HG03066 (cell line): ENCODE measurements at regions not wholly inside any gene's neighbourhood (a gene's known extent, or its start where the extent isn't known, plus 50 kb on each side); places are given as distances from the start of the nearest gene placed in this dataset.
"Not testable (repeated sequence)": the region's sequence is repeated elsewhere in the genome, so short reads cannot be mapped to it uniquely, and the experiment has no call there.

Experiments used
- ATAC-seq: cut with Tn5 transposase; IDR thresholded peaks from one replicate; pipeline ENCODE4 v1.9.1; 2021; ENCODE audit warnings: low read depth; ENCODE audit not compliant: unreplicated experiment

DNA sequence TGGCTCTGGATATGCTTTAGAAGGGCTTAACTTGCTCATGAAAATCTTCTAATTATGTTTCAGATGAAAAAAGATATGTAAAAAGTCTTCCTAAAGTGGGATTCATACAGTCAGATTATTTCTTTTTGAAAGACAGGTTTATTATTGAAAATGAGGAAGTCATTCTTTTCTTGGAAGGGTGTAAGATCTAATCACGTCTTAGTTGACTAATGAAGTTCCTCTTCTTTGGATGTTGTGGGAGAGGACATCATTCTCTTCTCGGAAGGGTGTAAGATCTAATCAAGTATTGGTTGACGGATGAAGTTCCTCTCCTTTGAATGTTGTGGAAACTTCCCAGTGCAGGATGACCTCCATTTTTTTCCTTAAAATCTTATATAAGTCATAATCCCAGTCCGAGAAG, 74.9 kb downstream of the ALG10 start:
- ATAC-seq, result no peak

DNA sequence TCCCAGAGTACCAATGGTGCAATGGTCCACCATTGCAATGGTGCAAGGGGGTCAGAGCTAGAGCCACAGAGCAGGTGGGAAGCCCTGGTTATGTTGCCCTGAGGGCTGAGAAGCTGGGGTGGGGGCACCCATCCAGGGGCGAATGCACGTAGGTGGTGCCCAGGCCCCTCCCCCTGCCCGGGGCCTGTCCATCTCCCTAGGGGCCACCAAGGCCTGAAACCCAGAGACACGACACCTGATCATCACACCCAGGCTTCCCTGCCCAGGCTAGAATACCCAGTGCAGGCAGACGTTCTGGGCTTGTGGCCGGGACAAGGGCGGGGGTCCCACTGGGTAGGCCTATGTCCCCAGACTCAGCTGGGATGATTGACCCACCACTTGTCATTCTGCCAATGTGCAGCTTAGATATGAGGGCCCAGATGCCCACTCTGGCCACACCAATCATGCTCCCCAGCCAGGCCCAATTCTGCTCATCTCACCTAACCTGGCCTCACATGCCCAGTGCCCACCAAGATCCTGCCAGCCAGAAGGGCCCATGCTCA, 83.2 kb downstream of the ALG10 start:
- ATAC-seq, result no peak

DNA sequence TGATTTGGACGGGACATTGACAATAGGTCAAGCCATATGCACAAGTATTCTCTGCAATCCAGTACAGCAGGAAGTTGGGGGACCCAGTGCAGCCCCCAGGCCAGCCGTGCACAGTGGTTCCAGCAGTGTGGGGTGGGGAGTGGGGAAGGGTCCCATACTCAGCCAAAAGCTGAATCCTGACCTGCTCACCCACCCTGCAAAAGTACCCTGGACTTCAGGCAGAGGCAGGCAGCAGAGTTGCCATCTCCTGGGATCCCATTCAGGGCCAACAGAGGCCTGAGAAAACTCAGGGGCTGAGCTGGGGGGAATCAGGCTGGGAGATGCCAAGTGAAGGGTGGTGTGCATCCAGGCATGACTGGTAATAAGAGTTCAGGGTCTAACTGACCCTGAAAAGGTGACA, 83.9 kb downstream of the ALG10 start:
- ATAC-seq, result no peak

DNA sequence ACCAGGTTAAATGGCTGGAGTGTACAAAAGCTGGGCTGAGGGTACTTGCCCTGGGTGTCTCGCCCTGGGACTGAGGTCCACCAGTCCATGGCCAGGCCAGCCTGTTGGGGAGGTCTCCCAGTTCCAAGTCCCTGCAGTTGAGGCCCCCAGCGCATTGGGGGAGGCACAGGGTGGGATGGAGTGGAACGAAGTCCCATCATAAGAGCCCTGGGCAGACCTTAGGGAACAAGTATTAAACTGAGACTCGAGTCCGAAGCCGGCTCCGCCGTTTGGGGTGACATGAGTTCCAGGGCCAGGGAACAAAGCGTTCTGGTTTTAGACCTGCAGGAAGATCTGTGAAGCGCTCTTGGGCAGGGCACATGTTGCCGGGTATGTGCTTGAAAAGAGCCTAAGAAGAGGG, 84.7 kb downstream of the ALG10 start:
- no peak for ATAC-seq

DNA sequence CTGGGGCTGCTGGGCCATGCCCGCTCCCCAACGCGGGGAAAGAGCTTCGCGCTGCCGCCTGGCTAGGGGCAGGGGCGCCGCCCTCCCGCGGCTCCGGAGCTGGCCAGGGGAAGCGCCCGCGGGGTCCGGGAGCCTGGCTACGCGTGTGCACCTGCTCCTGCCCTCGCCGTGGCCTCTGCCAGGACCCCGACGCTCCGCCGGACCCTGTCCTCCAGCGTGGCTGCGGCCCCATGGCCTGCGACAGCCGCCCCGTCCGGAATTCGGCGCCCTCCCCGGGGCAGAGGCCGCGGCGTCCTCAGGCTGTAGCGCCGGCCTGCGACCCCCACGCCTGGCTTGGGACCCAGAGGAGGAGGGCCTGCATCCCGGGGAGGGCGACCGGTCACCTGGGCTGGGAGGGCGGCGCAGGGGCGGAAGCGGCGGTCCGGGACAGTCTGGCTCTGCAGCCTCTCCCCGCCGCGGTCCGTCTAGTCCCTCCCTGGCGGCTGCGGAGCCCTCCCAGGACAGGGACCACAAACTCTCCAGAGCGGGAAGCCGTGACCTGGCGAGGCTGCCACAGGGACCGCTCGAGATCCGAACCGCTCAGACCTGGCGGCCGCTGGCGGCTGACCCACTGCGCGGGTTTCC, 85.6 kb downstream of the ALG10 start:
- no peak for ATAC-seq

DNA sequence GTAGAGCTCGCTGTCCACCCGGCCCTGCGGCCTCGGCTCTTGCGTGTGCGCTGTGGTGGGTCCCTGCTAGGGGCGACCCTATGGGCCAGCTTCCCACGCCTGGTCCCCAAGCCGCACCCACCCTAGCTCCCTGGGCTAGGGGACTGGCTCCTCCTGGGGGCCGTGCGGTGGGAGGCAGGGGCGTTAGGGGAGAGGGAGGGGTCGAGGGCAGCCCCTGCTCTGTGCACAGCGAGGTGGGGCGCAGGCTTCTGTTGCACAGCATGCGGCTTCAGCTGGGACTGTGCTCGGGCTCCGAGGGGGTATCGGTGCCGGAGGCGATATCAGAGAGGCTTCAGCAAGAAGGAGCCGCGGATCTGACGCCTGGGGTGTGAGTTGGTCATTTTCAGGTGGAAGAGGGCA, 86.1 kb downstream of the ALG10 start:
- ATAC-seq, result no peak

DNA sequence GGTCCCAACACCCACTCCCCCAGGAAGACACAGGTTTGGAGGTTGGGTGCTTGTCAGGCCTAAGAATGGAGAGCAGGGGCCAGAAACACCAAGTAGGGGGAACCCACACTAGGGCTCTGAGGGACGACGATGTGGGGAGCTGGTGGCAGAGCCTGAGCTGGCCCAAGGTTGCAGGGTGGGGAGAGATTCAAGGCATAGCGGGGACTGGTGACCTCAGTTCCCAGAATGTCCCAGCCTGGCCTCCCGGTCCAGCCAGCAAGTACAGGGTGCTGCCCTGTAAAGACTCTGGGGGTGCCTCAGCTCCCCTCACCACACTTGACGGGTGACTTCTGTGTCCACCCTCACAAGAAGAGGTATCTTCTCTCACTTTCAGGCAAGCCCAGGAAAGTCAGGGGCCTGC, 86.7 kb downstream of the ALG10 start:
- no peak for ATAC-seq

DNA sequence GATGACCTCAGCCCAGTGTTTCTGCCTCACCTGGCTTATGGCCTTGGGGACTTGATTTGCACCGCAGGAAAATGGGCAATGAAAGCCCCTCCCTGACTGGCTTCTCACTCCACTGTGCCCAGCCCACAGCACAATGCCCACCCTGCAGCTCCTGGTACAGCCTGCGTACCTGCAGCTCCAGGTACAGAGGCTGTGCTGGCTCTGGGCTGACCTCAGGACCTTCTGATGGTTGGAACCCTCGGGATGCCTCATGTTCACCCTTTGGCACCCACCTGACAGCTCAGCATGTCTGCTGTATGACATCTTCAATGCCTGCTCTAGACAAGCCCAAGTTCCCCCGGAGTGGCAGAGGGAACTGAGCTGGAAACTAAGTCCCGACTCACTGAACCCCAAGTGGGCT, 87.1 kb downstream of the ALG10 start:
- ATAC-seq, result no peak

DNA sequence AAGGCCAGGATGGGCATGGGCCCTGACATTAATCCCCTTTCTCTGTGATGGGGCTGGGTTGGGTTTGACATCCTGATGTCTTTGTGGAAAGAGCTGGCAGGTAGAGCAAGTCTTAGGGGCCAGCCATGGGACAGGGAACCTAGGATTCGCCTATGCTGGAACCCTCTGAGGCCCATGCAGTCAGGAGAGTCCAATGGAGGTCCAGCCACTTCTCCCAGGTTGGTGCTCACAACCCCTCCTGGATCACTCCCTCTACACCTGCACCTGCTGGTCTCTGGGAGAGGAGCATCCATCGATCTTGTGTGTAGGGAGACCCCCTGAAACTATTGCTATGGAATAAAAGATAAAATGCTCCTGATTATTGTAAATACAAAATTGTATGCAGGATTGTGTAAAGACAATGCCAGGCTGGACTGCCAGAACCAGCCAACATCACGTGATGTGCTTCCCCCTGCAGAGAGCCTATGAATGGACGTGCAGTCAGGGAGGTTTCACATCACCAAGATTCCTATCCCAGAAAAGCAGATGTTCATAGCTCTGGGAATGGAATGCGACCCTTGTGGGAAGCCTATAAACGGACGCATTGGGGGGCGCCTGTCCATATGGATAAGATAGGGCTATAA, 87.7 kb downstream of the ALG10 start:
- not testable (repeated sequence) for ATAC-seq

DNA sequence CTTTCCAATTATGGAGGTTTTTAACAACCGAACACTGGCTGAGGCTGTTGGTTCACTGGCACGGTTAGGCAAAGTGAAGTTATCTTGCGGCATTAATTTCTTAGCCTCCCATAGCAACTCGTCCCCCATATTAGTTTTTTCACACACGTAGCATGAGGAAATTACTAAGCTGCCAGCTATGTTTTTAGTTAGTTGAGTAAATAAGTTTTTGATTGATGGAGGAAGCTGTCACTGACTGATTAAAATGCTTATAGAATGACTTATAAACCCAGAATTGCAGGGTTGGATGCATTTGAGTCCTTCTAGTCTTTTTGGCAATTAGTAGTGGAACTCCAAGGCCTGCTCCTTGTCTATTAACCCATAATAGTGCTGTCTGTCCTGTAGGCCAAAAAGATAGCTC, 97.1 kb downstream of the ALG10 start:
- no peak for ATAC-seq

DNA sequence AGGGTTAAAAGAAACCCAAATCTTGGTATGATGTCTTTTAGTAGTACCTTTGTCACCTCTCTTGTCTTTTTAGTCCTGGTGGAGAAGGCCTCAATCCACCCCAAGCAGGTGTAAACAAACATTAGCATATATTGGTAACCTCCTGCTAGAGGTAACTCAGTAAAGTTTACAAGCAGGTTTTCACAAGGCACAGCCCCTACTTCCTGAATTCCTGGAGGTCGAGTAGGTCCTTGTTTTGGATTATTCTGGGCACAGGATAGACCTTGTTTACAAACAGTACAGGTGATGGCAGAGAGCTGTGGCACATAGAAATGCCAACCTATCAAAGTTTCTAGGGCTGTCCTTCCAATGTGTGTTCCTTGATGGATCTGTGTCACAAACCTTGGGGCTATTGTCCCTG, 99.1 kb downstream of the ALG10 start:
- no peak for ATAC-seq

DNA sequence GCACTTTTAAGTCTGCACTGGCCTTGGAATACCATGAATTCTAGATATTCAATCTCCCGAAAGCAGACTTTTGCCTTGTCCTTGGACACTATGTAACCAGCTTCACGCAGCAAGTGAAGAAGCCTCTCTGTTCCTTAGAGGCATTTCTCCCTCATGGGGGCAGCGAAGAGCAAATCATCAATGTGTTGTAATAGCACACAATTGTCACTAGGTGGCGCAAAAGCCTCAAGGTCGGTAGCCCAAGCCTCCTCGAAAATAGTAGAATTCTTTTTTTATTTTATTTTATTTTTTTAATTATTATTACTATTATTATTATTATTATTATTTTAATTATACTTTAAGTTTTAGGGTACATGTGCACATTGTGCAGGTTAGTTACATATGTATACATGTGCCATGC, 100.8 kb downstream of the ALG10 start:
- ATAC-seq, result not testable (repeated sequence)

DNA sequence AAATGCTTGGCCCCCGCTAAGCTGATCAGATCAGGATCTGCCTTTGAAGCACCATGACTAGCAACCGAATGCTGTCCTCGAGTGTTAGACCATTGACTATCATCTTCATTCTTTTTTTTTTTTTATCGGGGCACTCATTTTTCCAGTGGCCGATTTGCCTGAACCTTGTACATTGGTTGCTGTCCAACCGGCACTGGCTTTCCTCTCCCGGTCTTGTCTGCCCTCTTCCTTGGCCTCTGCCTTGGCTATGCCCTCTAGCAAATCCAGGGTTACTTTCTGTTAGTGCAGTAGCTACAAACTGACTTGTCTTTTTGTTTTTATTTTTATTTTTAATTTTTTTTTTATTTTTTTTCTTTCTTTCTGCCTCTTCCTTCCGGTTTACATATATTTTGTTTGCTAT, 102.3 kb downstream of the ALG10 start:
- no peak for ATAC-seq

DNA sequence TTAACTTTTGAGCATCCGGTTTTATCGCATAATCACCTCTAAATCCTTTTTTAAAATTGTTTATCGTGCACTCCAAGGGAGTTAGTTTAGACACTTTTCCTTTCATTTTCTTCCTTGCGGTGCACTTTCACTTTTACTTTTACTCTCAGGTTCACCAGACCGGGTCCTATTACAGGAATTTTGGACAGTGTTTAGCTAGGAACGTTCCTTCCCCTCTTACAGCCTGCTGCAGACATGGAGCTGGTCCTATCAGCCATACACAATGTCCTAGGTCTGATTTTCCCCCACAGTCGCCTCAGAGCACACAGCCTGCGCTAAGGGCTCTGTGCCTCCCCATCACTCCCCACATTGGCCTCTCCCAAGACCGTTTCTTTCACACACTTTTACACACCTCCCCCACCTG, 103.9 kb downstream of the ALG10 start:
- ATAC-seq, result no peak

DNA sequence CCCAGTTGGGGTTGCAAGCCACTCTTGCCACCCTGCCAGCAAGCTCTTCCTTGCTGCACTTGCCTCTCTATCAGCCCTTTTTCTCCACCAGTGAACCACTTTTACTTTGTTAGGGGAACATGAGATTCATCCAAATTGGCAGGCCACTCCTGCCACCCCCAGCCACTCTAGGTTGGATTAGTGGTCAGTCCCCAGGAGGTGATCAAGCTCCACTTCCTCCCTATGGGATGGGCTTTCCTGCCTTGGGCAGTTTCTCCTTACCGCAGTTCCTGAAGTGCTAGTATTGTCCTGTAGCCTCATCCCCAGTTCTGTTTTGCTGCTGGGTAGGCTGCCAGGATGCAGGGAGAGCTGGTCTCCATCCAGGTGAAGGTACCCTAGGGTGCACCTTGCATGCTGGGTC, 104.5 kb downstream of the ALG10 start:
- ATAC-seq, result no peak

DNA sequence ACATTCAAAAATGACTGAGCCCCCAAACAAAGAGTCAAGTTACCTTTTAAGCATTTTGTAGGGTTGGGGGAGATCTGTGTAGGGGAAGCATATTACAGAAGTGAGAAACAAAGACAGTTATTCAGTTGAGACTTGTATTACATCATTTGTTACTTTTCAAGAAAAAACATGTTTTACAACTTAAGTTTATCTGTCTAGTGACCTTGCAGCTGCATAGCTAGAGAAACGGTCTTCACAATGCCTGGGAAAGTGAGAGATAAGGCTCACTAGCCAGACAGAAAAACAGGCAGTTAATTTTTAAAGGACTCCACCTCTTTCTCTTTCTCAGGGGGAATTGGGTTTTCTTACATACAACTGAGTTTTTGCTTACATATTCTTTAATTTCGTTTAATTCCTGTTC, 105.1 kb downstream of the ALG10 start:
- not testable (repeated sequence) for ATAC-seq

DNA sequence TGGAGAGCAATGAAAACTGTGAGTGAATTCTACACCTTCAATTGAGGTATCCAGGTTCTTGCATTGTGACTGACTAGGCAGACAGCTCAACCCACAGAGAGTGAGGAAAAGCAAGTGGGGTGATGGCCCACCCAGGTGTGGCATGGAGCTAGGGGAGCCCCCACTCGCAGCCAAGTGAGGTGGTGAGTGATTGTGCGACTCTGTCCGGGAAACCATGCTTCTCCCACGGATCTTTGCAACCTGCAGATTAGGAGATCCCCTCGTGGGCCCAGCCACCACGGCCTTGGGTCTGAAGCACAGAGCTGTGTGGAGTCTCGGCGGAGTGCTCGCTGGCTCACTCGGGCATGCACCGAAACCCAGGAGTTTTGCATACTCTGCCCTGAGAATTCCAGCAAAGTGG, 120.1 kb downstream of the ALG10 start:
- ATAC-seq, result no peak

DNA sequence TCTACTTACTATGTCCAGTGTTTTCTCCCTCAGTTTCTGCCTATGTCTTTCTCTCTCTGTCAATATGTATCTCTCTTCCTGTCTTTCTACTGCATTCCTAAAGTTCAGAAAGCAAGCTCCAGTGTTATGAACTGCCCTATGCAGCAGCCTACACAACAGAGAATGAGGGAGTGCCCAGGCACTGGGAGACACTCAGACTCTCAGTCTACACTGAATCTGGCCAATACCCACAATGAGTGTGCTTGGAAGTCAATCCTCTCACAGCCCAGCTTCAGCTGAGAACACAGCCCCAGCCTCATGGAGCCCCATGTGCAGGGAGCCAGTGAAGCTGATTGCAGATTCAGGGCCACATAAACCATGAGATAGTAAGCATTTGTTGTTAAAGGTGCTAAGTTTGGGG, 128.7 kb downstream of the ALG10 start:
- no peak for ATAC-seq

DNA sequence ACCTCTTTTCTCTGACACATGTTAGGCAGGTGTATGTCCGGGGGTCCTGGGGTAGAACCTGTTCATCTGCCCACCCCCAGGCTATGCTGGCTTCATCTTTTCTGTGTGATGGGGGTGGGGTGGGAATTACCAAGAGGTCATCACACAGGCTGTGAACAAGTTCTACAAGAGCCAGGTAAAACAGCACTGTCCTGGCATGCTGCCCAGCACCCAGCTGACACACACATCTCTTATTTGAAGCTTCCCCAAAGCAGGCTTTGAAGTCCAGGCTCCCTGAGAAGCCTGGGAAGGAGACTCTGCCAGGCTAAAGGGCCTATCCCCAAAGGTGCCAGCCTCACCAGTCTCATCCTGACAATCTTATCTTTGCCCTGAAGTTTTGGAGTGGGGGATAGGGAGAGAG, 141.1 kb downstream of the ALG10 start:
- ATAC-seq, result no peak

DNA sequence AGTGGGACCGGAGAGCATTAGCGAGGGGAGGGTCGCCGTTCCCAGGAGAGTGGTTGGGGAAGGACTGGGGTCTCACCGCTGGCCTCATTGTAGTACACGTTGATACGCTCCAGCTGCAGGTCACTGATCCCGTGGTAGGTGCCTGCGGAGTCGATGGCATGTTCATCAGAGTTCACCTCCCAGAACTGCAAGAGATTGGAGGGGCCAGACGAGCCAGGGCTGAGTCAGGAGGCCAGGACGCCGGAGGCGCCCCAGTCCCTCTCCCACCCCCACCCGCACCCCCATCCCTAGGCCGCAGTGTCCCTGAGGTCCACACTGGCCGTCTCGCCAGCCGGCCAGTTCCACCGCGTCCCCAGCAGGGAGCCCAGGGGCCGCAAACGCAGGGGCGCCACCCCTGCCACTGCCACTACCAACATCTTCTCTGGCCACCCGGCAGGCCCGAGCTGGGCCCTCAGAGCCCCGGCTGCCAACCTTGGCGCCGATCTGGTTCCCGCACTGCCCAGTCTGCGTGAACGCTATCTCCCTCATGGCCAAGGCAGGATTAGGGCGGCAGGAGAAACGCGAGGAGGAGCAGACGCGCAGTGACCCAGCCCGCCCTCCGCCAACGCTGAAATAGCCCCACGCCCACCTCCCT, 144.2 kb downstream of the ALG10 start:
- ATAC-seq, result no peak

DNA sequence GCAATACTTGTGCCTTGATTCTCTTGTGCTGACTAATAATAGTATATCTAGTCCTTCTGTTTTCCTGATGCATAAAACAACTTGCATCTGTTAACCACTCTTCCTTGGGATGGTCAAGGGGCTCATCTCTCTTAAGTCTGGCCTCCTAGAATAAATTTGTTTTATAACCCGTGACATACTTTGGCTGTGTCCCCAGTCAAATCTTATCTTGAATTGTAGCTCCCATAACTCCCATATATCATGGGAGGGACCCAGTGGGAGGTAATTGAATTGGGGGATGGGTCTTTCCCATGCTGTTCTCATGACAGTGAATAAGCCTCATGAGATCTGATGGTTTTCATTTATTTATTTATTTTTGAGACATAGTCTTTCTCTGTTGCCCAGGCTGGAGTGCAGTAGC, 146.2 kb downstream of the ALG10 start:
- ATAC-seq, result not testable (repeated sequence)

DNA sequence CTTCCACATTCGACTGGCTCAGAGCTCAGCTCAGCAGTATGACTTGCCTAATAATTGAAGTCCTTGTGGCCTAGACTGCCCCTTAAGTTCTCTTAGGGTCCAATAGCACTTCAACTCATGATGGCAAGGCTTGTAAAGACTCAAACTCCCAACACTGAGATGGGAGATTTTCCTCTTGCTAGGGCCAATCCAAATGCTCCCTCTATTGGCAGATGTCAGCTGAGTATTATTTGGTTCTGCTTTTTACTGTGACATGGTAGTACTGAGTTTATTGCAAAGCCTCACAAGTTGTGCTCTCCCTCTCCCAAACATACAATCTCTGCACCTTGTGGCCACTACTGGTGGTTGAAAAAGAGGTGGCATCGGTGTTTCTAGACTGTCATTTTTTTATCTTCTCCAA, 164.2 kb downstream of the ALG10 start:
- no peak for ATAC-seq
